ENCODE measurements at regions not wholly inside any gene's neighbourhood (a gene's known extent, or its start where the extent isn't known, plus 50 kb on each side); places are given as distances from the start of the nearest gene placed in this dataset.

GRCh38 chrX:42135583-42136228 lies 212.4 kb upstream of the CASK start:
- Histone ChIP-seq H3K27ac (no peak overlapping the region), H3K36me3 (no peaks in the 10 kb centered on the region), H3K4me3 (no peak overlapping the region), H3K4me1 (no peaks in the 10 kb centered on the region), H3K27me3 (no peaks in the 10 kb centered on the region), H3K9me3 (no peaks in the 10 kb centered on the region)
- intact Hi-C loops (cut with DNase I), result no loop called here
- no peak for DNase-seq
- 5 to 72% methylated on average over 1 of the region's 1 CpG for WGBS, 2 donors
- TF ChIP-seq, protein P1, sequence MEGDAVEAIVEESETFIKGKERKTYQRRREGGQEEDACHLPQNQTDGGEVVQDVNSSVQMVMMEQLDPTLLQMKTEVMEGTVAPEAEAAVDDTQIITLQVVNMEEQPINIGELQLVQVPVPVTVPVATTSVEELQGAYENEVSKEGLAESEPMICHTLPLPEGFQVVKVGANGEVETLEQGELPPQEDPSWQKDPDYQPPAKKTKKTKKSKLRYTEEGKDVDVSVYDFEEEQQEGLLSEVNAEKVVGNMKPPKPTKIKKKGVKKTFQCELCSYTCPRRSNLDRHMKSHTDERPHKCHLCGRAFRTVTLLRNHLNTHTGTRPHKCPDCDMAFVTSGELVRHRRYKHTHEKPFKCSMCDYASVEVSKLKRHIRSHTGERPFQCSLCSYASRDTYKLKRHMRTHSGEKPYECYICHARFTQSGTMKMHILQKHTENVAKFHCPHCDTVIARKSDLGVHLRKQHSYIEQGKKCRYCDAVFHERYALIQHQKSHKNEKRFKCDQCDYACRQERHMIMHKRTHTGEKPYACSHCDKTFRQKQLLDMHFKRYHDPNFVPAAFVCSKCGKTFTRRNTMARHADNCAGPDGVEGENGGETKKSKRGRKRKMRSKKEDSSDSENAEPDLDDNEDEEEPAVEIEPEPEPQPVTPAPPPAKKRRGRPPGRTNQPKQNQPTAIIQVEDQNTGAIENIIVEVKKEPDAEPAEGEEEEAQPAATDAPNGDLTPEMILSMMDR (IDR thresholded peaks at IDR 0.05), result no peak
- TF ChIP-seq POLR2A (IDR thresholded peaks at IDR 0.05), result no peak
- TF ChIP-seq POLR2AphosphoS5 (IDR thresholded peaks at IDR 0.05), result no peak
- no peak for TF ChIP-seq EP300 (IDR thresholded peaks at IDR 0.05)

DNA sequence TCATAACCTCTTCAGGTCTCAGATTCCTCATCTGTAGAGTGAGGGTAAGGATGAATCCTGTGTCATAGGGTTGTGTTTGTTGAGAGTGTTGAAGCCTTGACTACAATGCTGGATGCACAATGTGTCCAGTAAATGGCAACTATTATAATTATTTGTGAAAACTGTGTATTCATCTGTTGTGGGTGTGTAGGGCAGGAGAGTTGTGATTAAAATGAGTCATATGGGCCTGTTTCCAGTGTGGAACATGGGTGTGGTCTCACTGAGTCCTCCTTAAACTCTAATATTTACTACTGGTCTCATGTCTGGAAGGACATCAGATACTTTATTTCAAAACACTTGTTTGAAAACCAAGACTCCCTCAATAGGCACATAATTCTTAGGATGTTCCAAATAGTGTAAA lies 208.5 kb upstream of the CASK start:
- intact Hi-C loops (cut with DNase I), result no loop called here
- Histone ChIP-seq H3K4me1 (no peaks in the 10 kb centered on the region), H3K27me3 (no peaks in the 10 kb centered on the region), H3K9me3 (no peaks in the 10 kb centered on the region), H3K36me3 (no peaks in the 10 kb centered on the region), H3K27ac (no peak overlapping the region), H3K4me3 (no peak overlapping the region)
- no peak for DNase-seq
- TF ChIP-seq EP300 (IDR thresholded peaks at IDR 0.05), result no peak
- TF ChIP-seq POLR2AphosphoS5 (IDR thresholded peaks at IDR 0.05), result no peak
- no peak for TF ChIP-seq POLR2A (IDR thresholded peaks at IDR 0.05)
- TF ChIP-seq, protein P1 (IDR thresholded peaks at IDR 0.05), result no peak

DNA sequence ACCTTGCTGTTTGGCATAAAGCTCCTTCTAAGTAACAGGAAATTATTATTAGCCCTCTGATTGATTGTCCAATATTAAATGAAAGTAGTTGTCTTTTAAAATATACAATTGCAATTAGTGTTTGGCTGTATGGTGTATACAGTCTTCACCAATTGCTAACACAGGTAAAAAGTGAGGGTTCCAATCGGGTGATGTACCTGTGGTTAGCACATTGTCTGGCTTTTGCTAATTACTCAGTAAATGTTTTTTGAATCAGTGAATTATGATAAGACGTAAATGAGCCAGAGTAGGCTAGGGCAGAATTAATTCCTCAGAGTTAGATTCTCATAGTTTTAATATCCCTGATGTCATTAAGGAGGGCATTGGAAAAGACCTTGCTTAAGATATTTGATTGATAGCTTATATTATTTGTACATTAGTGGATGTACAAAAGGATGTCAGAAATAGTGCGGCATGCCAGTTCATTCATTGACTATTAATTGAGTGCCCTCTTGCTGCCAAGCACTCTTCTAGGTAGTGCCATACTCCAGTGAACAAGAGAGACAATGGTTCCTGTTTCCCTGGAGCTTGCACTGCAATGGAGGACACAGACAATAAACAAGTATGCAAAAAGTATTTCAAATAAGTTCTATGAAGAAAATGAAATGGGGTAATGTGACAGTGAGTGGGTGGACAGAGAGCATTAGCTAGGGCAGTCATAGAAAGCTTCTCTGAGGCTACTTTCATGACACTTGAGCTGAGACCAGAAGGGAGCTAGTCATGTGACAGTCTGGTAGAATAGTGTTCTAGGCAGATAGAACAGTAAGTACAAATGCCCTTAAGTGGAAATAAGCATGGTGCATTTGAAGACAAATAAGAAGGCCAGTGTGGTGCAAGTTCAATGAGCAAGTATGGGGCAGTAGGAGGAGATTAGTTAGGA lies 205.9 kb upstream of the CASK start:
- Histone ChIP-seq H3K4me1 (no peaks in the 10 kb centered on the region), H3K27ac (no peak overlapping the region), H3K27me3 (no peaks in the 10 kb centered on the region), H3K9me3 (no peaks in the 10 kb centered on the region), H3K36me3 (no peaks in the 10 kb centered on the region), H3K4me3 (no peak overlapping the region)
- WGBS, 2 donors, result 92 to 94% methylated on average over 3 of the region's 3 CpGs
- TF ChIP-seq, protein P1 (IDR thresholded peaks at IDR 0.05), result no peak
- TF ChIP-seq POLR2AphosphoS5 (IDR thresholded peaks at IDR 0.05) (no peak), EP300 (IDR thresholded peaks at IDR 0.05) (no peak), POLR2A (IDR thresholded peaks at IDR 0.05) (no peak)
- DNase-seq, result no peak
- intact Hi-C loops (cut with DNase I), result no loop called here

- TF ChIP-seq POLR2AphosphoS5 (IDR thresholded peaks at IDR 0.05), result no peak
- WGBS, 2 donors, result 41 to 42% methylated on average over 4 of the region's 4 CpGs
Observed at GRCh38 chrX:42128587-42128986, 205.2 kb upstream of the CASK start.

DNA sequence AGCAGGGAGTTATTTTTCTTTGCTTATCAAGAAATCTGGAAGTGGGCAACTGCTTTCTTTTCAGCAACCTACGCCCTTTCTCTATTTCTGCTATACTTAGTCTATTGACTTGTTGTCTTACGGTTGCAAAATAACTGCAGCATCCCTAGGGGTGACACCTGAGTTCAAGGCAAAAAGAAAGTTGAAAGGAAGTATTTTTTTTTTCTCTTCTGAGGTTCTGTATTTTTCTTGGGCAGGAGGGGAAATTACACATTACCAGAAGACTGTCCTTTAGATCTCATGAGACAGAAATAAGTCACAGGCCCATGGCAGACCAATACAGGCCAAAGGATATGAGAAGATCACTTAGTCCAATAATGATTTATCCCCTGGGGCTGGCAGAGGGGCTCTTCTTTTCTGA lies 204.7 kb upstream of the CASK start:
- Histone ChIP-seq H3K9me3 (no peaks in the 10 kb centered on the region), H3K4me1 (no peaks in the 10 kb centered on the region), H3K27ac (no peak overlapping the region), H3K4me3 (no peak overlapping the region), H3K27me3 (no peaks in the 10 kb centered on the region), H3K36me3 (no peaks in the 10 kb centered on the region)
- DNase-seq, result no peak
- no peak for TF ChIP-seq POLR2AphosphoS5 (IDR thresholded peaks at IDR 0.05)
- TF ChIP-seq, protein P1 (IDR thresholded peaks at IDR 0.05), result no peak
- TF ChIP-seq EP300 (IDR thresholded peaks at IDR 0.05), result no peak
- no peak for TF ChIP-seq POLR2A (IDR thresholded peaks at IDR 0.05)
- WGBS, 2 donors, result 47 to 89% methylated on average over 2 of the region's 2 CpGs
- intact Hi-C loops (cut with DNase I), result no loop called here

More at GRCh38 chrX:42128587-42128986, 205.2 kb upstream of the CASK start:
- no peaks in the 10 kb centered on the region for H3K4me1 ChIP-seq
- no peaks in the 10 kb centered on the region for H3K27me3 ChIP-seq
- intact Hi-C loops (cut with DNase I), result no loop called here
- no peak overlapping the region for H3K27ac ChIP-seq
- DNase-seq, result no peak
- no peaks in the 10 kb centered on the region for H3K36me3 ChIP-seq
- H3K4me3 ChIP-seq, result no peak overlapping the region
- no peaks in the 10 kb centered on the region for H3K9me3 ChIP-seq

Measured in sigmoid colon (tissue), 6 donors.